Left ventricle myocardium inferior (tissue), 1 donor: ENCODE measurements at regions not wholly inside any gene's neighbourhood (a gene's known extent, or its start where the extent isn't known, plus 50 kb on each side); places are given as distances from the start of the nearest gene placed in this dataset. TPM values are rescaled to one million over a fixed set of nuclear protein-coding genes. Genes with fewer than 3 reads are reported as not detected.

Source experiments
- DNase-seq: peaks from one replicate; pipeline ENCODE4 v3.0.0-alpha.2; 2020
- H3K27ac ChIP-seq: fragments of 200-600 bp; replicated peaks from 2 replicates; pipeline ENCODE4 v1.8.0; 2021
- H3K27me3 ChIP-seq: fragments of 200-600 bp; 2 replicates; pipeline ENCODE4 v1.8.0; 2021; ENCODE audit warnings: low read depth
- H3K36me3 ChIP-seq: fragments of 200-600 bp; 2 replicates; pipeline ENCODE4 v1.8.0; 2021
- H3K4me1 ChIP-seq: fragments of 200-600 bp; 2 replicates; pipeline ENCODE4 v1.8.0; 2021
- H3K4me3 ChIP-seq: fragments of 200-600 bp; 2 replicates; pipeline ENCODE4 v1.8.0; 2021; ENCODE audit warnings: mild to moderate bottlenecking, moderate library complexity
- H3K9me3 ChIP-seq: fragments of 200-600 bp; replicated peaks from 2 replicates; pipeline ENCODE4 v1.8.0; 2021
- CTCF ChIP-seq: fragments of 200-600 bp; IDR thresholded peaks from 2 replicates; pipeline ENCODE4 v1.8.0; 2021; ENCODE audit warnings: antibody characterized with exemption, mild to moderate bottlenecking, borderline replicate concordance
- intact Hi-C: fragments of 100-400 bp; cut with micrococcal nuclease; formaldehyde crosslinking; loops from one replicate; pipeline ENCODE4 v1.11.0; 2022
- microRNA-seq: library from miRNA; unstranded; fragments of <30 nt; microRNA quantifications from one replicate; pipeline ENCODE4 v1.2.0, GENCODE V29; 2020
- donor health status: DM: no; HTN: yes; CAD: no; lungs with severe emphysema.

DNA sequence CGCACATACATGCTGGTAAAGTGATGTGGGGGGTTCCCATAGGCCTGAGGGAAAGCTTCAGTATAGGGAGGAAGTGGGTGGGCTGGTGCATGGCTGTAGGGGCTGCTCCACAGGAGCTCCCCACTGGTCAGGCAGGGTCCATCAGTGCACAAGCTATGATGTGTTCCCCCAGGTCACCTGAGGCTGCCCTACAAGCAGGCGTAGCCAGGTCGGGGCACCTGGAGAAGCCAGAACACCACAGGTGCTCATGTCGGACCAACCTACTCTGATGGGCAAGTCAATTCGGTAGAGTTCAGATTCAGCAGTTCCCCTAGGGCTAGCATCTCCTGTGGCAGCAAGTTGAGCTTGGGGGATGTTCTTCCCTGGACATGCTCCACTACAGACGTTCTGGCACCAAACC lies 103.3 kb upstream of the EPHA5 start:
- H3K27me3 ChIP-seq = no peaks in the 10 kb centered on the region
- no peak for DNase-seq
- TF ChIP-seq CTCF = no peak

GRCh38 chr4:65747386-65747785 lies 77.1 kb upstream of the EPHA5 start:
- TF ChIP-seq CTCF = no peak

More for the DNA sequence above, 103.3 kb upstream of the EPHA5 start:
- H3K27ac ChIP-seq = no peak overlapping the region
- H3K4me3 ChIP-seq = no peak overlapping the region
- no peaks in the 10 kb centered on the region for H3K36me3 ChIP-seq
- H3K4me1 ChIP-seq = no peaks in the 10 kb centered on the region
- intact Hi-C loops = no loop called here
- peaks cover 62% of the 10 kb centered on the region for H3K9me3 ChIP-seq

DNA sequence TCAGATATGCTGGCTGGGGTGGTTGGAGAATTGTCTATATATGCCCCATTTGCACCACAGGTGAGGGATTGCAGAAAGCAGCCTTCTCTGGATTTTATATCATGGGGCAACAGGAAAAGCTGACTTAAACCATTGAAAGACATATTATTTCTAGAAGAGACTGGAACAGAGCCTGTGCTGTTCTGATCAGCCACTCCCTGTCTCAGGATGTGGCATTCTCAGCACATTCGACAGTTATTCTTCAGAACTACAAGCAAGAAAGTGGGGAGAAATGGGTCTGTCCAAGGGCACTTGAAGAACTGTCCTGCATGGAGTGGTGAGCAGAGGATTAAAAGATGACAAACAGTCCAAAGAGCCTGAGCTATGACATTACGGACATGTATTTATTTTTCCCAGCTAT lies 67.8 kb upstream of the EPHA5 start:
- intact Hi-C loops = no loop called here
- Histone ChIP-seq H3K4me3 (no peak overlapping the region), H3K36me3 (no peaks in the 10 kb centered on the region), H3K9me3 (no peaks in the 10 kb centered on the region), H3K27me3 (no peaks in the 10 kb centered on the region), H3K27ac (no peak overlapping the region), H3K4me1 (no peaks in the 10 kb centered on the region)
- no peak for DNase-seq
- no peak for TF ChIP-seq CTCF

More at GRCh38 chr4:65747386-65747785, 77.1 kb upstream of the EPHA5 start:
- Histone ChIP-seq H3K4me3 (no peak overlapping the region), H3K27me3 (no peaks in the 10 kb centered on the region), H3K27ac (no peak overlapping the region), H3K36me3 (no peaks in the 10 kb centered on the region), H3K4me1 (no peaks in the 10 kb centered on the region), H3K9me3 (no peaks in the 10 kb centered on the region)
- intact Hi-C loops = no loop called here
- DNase-seq = no peak

GRCh38 chr4:65737672-65738071 lies 67.4 kb upstream of the EPHA5 start:
- DNase-seq = no peak
- Histone ChIP-seq H3K4me1 (no peaks in the 10 kb centered on the region), H3K36me3 (no peaks in the 10 kb centered on the region), H3K9me3 (no peaks in the 10 kb centered on the region), H3K27ac (no peak overlapping the region), H3K27me3 (no peaks in the 10 kb centered on the region), H3K4me3 (no peak overlapping the region)
- intact Hi-C loops = no loop called here
- TF ChIP-seq CTCF = no peak

DNA sequence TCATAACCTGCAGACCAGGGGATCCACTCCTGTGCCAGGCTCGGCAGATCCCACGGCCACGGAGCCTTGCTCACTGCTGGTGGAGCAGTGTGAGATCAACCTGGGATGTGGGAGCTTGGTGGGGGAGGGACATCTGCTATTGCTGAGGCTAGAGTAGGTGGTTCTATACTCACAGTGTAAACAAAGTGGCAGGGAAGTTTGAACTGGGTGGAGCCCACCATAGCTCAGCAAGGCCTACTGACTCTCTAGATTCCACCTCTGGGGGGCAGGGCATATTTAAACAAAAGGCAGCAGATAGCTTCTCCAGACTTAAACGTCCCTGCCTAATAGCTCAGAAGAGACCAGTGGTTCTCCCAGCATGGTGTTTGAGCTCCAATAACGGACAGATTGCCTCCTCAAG lies 54.7 kb upstream of the EPHA5 start:
- Histone ChIP-seq H3K27me3 (no peaks in the 10 kb centered on the region), H3K4me3 (no peak overlapping the region), H3K27ac (no peak overlapping the region), H3K4me1 (no peaks in the 10 kb centered on the region), H3K9me3 (peaks cover 18% of the 10 kb centered on the region), H3K36me3 (no peaks in the 10 kb centered on the region)
- intact Hi-C loops = no loop called here
- TF ChIP-seq CTCF = no peak
- DNase-seq = no peak

Small RNA genes lying in the stretch of these regions (microRNA-seq; reads per million reads assigned to microRNA genes)
- gene MIR1269A = not detected
